ENCODE measurements at regions not wholly inside any gene's neighbourhood (a gene's known extent, or its start where the extent isn't known, plus 50 kb on each side); places are given as distances from the start of the nearest gene placed in this dataset.

DNA sequence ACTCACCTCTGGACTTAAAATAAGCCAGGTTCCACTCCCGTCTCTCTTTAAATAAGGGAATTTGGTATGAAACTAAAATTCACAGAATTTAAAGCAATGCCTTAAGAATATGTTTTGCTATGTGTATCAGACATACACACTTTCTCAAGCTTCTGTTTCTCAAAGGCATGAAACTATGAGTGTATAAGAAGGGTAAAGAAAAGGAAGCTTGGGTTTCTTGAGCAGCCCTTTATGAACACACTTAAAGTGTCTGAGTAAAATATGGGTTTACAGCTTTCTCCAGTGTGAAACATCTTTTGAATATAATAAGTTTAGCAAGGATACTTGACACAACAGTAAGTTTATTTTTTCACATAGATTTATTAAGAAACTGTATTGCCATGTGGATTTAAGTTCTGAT lies 370.5 kb downstream of the TMA16 start:
- TF ChIP-seq, protein P1, sequence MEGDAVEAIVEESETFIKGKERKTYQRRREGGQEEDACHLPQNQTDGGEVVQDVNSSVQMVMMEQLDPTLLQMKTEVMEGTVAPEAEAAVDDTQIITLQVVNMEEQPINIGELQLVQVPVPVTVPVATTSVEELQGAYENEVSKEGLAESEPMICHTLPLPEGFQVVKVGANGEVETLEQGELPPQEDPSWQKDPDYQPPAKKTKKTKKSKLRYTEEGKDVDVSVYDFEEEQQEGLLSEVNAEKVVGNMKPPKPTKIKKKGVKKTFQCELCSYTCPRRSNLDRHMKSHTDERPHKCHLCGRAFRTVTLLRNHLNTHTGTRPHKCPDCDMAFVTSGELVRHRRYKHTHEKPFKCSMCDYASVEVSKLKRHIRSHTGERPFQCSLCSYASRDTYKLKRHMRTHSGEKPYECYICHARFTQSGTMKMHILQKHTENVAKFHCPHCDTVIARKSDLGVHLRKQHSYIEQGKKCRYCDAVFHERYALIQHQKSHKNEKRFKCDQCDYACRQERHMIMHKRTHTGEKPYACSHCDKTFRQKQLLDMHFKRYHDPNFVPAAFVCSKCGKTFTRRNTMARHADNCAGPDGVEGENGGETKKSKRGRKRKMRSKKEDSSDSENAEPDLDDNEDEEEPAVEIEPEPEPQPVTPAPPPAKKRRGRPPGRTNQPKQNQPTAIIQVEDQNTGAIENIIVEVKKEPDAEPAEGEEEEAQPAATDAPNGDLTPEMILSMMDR (IDR thresholded peaks at IDR 0.05; ENCODE audit: poor library complexity, severe bottlenecking), result no peak
- TF ChIP-seq MXI1 (conservative IDR thresholded peaks at IDR 0.05; ENCODE audit: poor library complexity, severe bottlenecking), result no peak
- no peak for TF ChIP-seq POLR2AphosphoS5 (IDR thresholded peaks at IDR 0.05)
